Islet precursor cell (in vitro differentiated cells): ENCODE measurements at regions not wholly inside any gene's neighbourhood (a gene's known extent, or its start where the extent isn't known, plus 50 kb on each side); places are given as distances from the start of the nearest gene placed in this dataset.

Experiments used
- DNase-seq: peaks from one replicate; pipeline ENCODE4 v3.0.0-alpha.2; 2018

GRCh38 chr5:68960456-68960855 lies 133.4 kb upstream of the SLC30A5 start:
- no peak for DNase-seq

- no peak for DNase-seq
Observed at GRCh38 chr5:68960961-68961360, 132.9 kb upstream of the SLC30A5 start.

- DNase-seq = no peak
Observed at GRCh38 chr5:68961762-68962161, 132.1 kb upstream of the SLC30A5 start.

GRCh38 chr5:68962757-68963484 lies 130.9 kb upstream of the SLC30A5 start:
- peak; percentile 82 for DNase-seq

GRCh38 chr5:68964679-68965078 lies 129.1 kb upstream of the SLC30A5 start:
- DNase-seq = no peak

- no peak for DNase-seq
Observed at GRCh38 chr5:68965926-68966325, 127.9 kb upstream of the SLC30A5 start.

- DNase-seq = no peak
Observed at GRCh38 chr5:68966596-68966995, 127.2 kb upstream of the SLC30A5 start.

- DNase-seq = no peak
Observed at GRCh38 chr5:68968429-68968828, 125.4 kb upstream of the SLC30A5 start.

- DNase-seq = no peak
Observed at GRCh38 chr5:68970617-68971016, 123.2 kb upstream of the SLC30A5 start.

- DNase-seq = no peak
Observed at GRCh38 chr5:68973696-68974095, 120.1 kb upstream of the SLC30A5 start.

GRCh38 chr5:68983043-68983442 lies 110.8 kb upstream of the SLC30A5 start:
- DNase-seq = no peak

- no peak for DNase-seq
Observed at GRCh38 chr5:68983959-68984358, 109.9 kb upstream of the SLC30A5 start.

- no peak for DNase-seq
Observed at GRCh38 chr5:68991279-68992084, 102.3 kb upstream of the SLC30A5 start.

GRCh38 chr5:68994645-68995044 lies 99.2 kb upstream of the SLC30A5 start:
- no peak for DNase-seq

- no peak for DNase-seq
Observed at GRCh38 chr5:68995845-68996545, 97.8 kb upstream of the SLC30A5 start.

GRCh38 chr5:68999181-68999580 lies 94.6 kb upstream of the SLC30A5 start:
- no peak for DNase-seq

GRCh38 chr5:69000216-69000919 lies 93.4 kb upstream of the SLC30A5 start:
- DNase-seq = no peak

GRCh38 chr5:69000949-69001348 lies 92.9 kb upstream of the SLC30A5 start:
- DNase-seq = no peak

- no peak for DNase-seq
Observed at GRCh38 chr5:69001627-69002026, 92.2 kb upstream of the SLC30A5 start.

GRCh38 chr5:69004127-69004526 lies 89.7 kb upstream of the SLC30A5 start:
- DNase-seq = no peak

- no peak for DNase-seq
Observed at GRCh38 chr5:69004676-69005075, 89.1 kb upstream of the SLC30A5 start.

GRCh38 chr5:69006030-69006429 lies 87.8 kb upstream of the SLC30A5 start:
- DNase-seq = no peak

- no peak for DNase-seq
Observed at GRCh38 chr5:69007163-69007562, 86.7 kb upstream of the SLC30A5 start.
